KMS-11 (cell line): ENCODE measurements at regions not wholly inside any gene's neighbourhood (a gene's known extent, or its start where the extent isn't known, plus 50 kb on each side); places are given as distances from the start of the nearest gene placed in this dataset.

Source experiments
- H2AFZ ChIP-seq: fragments of 200-600 bp; sonication (generic); 2 replicates; pipeline ENCODE4 v1.6.1; 2016; ENCODE audit warnings: antibody characterized with exemption, mixed run types, low read depth
- H3K27ac ChIP-seq: fragments of 200-600 bp; sonication (generic); 2 replicates; pipeline ENCODE4 v1.6.1; 2016; ENCODE audit warnings: mild to moderate bottlenecking, mixed run types
- H3K27me3 ChIP-seq: fragments of 200-600 bp; sonication (generic); 2 replicates; pipeline ENCODE4 v1.6.1; 2017; ENCODE audit warnings: mild to moderate bottlenecking, low read depth, mixed run types, moderate library complexity; ENCODE audit not compliant: insufficient read depth
- H3K36me3 ChIP-seq: fragments of 200-600 bp; sonication (generic); 2 replicates; pipeline ENCODE4 v1.6.1; 2017; ENCODE audit warnings: mild to moderate bottlenecking, mixed run types; ENCODE audit not compliant: insufficient read depth
- H3K4me1 ChIP-seq: fragments of 200-600 bp; sonication (generic); 2 replicates; pipeline ENCODE4 v1.6.1; 2016; ENCODE audit warnings: mild to moderate bottlenecking, low read depth, mixed run types; ENCODE audit not compliant: poor library complexity, severe bottlenecking
- H3K4me2 ChIP-seq: fragments of 200-600 bp; sonication (generic); 2 replicates; pipeline ENCODE4 v1.7.0; 2016; ENCODE audit warnings: mild to moderate bottlenecking, mixed run types
- H3K4me3 ChIP-seq: fragments of 200-600 bp; sonication (generic); IDR thresholded peaks from 2 replicates; pipeline ENCODE4 v1.6.1; 2017; ENCODE audit warnings: low read depth, low read length, mixed read lengths; ENCODE audit not compliant: insufficient read depth
- H3K79me2 ChIP-seq: fragments of 200-600 bp; sonication (generic); 2 replicates; pipeline ENCODE4 v1.6.1; 2016; ENCODE audit warnings: low read depth, mixed run types; ENCODE audit not compliant: insufficient read depth
- H3K9ac ChIP-seq: fragments of 200-600 bp; sonication (generic); 2 replicates; pipeline ENCODE4 v1.6.1; 2016; ENCODE audit warnings: mild to moderate bottlenecking, mixed run types
- H4K20me1 ChIP-seq: fragments of 200-600 bp; sonication (generic); 2 replicates; pipeline ENCODE4 v1.6.1; 2016; ENCODE audit warnings: mild to moderate bottlenecking, mixed run types; ENCODE audit not compliant: insufficient read depth
- TF ChIP-seq, protein P1 (sequence below): fragments of 200-600 bp; sonication (generic); conservative IDR thresholded peaks from 2 replicates; pipeline ENCODE4 v1.6.1; 2017; ENCODE audit warnings: low read depth, mild to moderate bottlenecking, antibody characterized with exemption, low read length, moderate library complexity, mixed read lengths

DNA sequence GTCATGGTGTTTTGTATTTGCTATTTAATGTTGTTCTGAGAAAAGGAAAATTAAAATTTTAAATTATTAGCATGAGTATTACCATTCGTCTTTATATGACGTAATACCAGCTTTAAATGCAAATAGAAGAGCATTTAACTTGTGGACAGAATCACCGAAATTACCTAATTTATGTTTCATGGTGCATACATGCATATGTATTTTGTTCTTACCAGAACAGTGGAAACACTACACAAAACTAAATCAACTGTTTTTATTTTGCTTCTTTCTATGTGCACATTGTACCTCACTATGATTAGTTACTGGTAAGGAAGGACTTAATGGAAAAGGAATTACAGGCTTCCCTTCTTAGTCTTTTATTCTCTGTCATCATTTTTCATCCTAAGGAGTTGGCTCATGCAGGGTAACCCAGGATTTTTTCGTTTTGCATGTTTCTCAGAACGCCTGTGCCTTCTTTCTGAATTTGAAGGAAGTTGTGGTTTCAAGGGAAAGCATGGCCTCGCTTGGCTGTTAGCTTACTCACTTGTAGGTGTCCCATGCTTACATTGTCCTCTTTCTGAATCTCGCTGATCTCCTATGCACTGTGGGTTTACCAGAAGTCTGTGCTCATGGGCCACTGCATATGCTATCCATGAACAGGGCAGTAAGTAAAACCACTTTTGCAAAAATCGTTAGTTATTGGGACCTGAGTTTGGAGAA, 300.0 kb upstream of the PUDP start:
- TF ChIP-seq, protein P1, sequence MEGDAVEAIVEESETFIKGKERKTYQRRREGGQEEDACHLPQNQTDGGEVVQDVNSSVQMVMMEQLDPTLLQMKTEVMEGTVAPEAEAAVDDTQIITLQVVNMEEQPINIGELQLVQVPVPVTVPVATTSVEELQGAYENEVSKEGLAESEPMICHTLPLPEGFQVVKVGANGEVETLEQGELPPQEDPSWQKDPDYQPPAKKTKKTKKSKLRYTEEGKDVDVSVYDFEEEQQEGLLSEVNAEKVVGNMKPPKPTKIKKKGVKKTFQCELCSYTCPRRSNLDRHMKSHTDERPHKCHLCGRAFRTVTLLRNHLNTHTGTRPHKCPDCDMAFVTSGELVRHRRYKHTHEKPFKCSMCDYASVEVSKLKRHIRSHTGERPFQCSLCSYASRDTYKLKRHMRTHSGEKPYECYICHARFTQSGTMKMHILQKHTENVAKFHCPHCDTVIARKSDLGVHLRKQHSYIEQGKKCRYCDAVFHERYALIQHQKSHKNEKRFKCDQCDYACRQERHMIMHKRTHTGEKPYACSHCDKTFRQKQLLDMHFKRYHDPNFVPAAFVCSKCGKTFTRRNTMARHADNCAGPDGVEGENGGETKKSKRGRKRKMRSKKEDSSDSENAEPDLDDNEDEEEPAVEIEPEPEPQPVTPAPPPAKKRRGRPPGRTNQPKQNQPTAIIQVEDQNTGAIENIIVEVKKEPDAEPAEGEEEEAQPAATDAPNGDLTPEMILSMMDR, result no peak
- no peak overlapping the region for H3K4me2 ChIP-seq
- no peaks in the 10 kb centered on the region for H3K36me3 ChIP-seq
- H3K4me1 ChIP-seq, result peaks cover 23% of the 10 kb centered on the region
- H4K20me1 ChIP-seq, result no peaks in the 10 kb centered on the region
- no peak overlapping the region for H2AFZ ChIP-seq
- no peaks in the 10 kb centered on the region for H3K79me2 ChIP-seq
- H3K9ac ChIP-seq, result no peak overlapping the region
- H3K27me3 ChIP-seq, result no peaks in the 10 kb centered on the region
- H3K27ac ChIP-seq, result no peak overlapping the region
- H3K4me3 ChIP-seq, result no peak overlapping the region

DNA sequence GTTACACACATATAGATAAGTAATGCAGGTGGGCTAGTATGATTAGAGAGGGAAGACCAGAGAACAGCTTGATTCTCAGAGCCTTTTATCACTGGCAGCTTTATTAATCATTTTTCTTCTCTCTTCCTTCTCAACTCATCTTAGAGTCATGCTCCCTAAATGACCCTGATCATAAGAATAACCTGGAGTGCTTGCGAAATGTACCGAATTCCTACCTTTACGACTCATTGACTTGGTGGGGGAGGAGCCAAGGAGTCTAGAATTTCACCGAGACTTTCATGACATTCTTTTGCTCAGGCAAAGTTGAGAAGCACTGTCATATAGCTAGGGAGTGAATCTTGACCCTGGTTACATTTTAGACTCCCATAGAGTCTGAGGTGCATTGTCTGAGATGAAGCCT, 298.9 kb upstream of the PUDP start:
- TF ChIP-seq, protein P1, result no peak

DNA sequence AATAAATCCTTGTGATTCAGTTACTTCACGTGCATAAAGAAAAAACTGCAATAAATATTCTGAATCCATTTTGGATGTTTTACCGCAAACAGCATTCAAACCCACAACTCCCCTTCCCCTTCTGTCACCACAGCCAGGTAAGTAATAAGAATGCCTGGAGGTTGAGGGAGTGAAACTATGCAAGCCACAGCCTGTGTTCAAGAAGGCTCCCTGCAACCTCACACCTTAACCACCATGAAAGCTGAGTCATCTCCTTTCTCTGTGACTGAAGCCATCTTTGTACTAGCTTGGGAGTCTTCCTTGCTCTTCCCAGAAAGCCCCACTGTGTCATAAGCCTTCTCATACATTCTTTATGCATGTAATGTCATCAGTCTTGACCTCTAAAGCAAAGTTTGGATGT, 297.0 kb upstream of the PUDP start:
- Histone ChIP-seq H3K4me1 (peaks cover 23% of the 10 kb centered on the region), H2AFZ (no peak overlapping the region), H3K36me3 (no peaks in the 10 kb centered on the region), H3K4me2 (peak overlapping the region; percentile 39), H4K20me1 (no peaks in the 10 kb centered on the region), H3K4me3 (no peak overlapping the region), H3K9ac (no peak overlapping the region), H3K27ac (peak overlapping the region; percentile 20; the same call in 1 of the 2 replicates), H3K79me2 (no peaks in the 10 kb centered on the region), H3K27me3 (no peaks in the 10 kb centered on the region)
- TF ChIP-seq, protein P1, result no peak

More for the DNA sequence above, 298.9 kb upstream of the PUDP start:
- no peaks in the 10 kb centered on the region for H4K20me1 ChIP-seq
- H3K4me2 ChIP-seq, result no peak overlapping the region
- no peak overlapping the region for H3K9ac ChIP-seq
- no peak overlapping the region for H3K27ac ChIP-seq
- H3K4me1 ChIP-seq, result peaks cover 23% of the 10 kb centered on the region
- no peaks in the 10 kb centered on the region for H3K27me3 ChIP-seq
- H3K79me2 ChIP-seq, result no peaks in the 10 kb centered on the region
- H3K36me3 ChIP-seq, result no peaks in the 10 kb centered on the region
- H2AFZ ChIP-seq, result no peak overlapping the region
- no peak overlapping the region for H3K4me3 ChIP-seq

DNA sequence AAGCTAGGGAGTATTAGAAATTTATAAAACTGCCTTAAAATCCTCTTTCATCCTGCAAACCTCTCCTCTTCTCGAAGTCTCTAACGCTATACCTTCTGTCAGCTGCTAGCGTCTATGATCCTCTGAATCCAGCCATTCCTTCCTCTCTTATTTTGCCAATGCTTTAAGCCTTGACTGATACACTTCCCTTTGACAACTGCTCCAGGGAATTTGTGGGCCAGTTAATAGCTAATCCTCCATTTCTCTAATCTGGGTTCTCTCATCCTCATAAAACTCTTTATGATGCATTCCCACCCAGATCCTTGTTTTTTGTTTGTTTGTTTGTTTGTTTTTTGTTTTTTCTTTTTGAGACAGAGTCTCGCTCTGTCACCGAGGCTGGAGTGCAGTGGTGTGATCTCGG, 293.6 kb upstream of the PUDP start:
- H3K36me3 ChIP-seq, result no peaks in the 10 kb centered on the region
- TF ChIP-seq, protein P1, result no peak
- H3K9ac ChIP-seq, result no peak overlapping the region
- no peaks in the 10 kb centered on the region for H3K79me2 ChIP-seq
- H2AFZ ChIP-seq, result no peak overlapping the region
- no peak overlapping the region for H3K4me3 ChIP-seq
- no peak overlapping the region for H3K4me2 ChIP-seq
- no peaks in the 10 kb centered on the region for H3K27me3 ChIP-seq
- H3K27ac ChIP-seq, result no peak overlapping the region
- H3K4me1 ChIP-seq, result peaks cover 23% of the 10 kb centered on the region
- no peaks in the 10 kb centered on the region for H4K20me1 ChIP-seq
